ENCODE measurements at regions not wholly inside any gene's neighbourhood (a gene's known extent, or its start where the extent isn't known, plus 50 kb on each side); places are given as distances from the start of the nearest gene placed in this dataset.

GRCh38 chr4:133287396-133287795 is 138.3 kb downstream of the PCDH10 start:
- TF ChIP-seq CTCF (IDR thresholded peaks at IDR 0.05) (no peak), ZFX (IDR thresholded peaks at IDR 0.05; ENCODE audit: borderline replicate concordance) (no peak)

All from 22Rv1 (cell line).